ENCODE measurements at regions not wholly inside any gene's neighbourhood (a gene's known extent, or its start where the extent isn't known, plus 50 kb on each side); places are given as distances from the start of the nearest gene placed in this dataset.
"Not testable (repeated sequence)": the region's sequence is repeated elsewhere in the genome, so short reads cannot be mapped to it uniquely, and the experiment has no call there.

DNA sequence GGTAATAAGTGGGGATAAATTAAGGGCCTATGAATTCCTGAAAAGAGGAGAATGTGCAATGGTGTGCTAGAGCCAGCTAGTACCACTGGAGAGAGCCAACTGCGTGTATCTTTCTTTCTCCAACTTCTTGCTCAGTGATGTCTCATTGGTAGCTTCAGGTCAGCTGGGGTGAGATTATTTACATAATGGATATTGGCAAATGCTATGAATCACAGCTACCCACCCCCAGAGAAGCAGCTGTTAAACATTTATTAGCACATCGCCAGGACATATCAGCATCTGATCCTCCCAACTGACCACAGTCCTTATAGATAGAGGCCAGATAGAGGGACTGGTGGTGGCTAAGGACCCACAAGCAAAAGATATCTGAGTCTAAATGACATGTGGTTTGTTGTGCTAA is 421.3 kb downstream of the ACTL7B start:
- Histone ChIP-seq H3K9me3 (no peaks in the 10 kb centered on the region), H3K27me3 (replicated peaks in 1 of 2; ENCODE audit: control insufficient read depth in 2 of 2, extremely low read depth in 1 of 2, insufficient read depth in 2 of 2, low read length in 1 of 2) (peaks cover 0 to 3% of the 10 kb centered on the region in 2 experiments), H3K4me1 (ENCODE audit: control insufficient read depth in 1 of 2, extremely low read depth in 1 of 2, insufficient read depth in 2 of 2, low read length in 2 of 2) (no peaks in the 10 kb centered on the region), H3K4me3 (ENCODE audit: control insufficient read depth in 1 of 2, extremely low read depth in 1 of 2, low read length in 1 of 2) (no peak overlapping the region), H3K36me3 (ENCODE audit: control insufficient read depth in 2 of 2, extremely low read depth in 1 of 2, insufficient read depth in 1 of 2, low read length in 1 of 2) (no peaks in the 10 kb centered on the region), H3K27ac (ENCODE audit: low read length) (no peak overlapping the region)
- WGBS (ENCODE audit: insufficient coverage), result no CpG with 5 or more reads among the region's 2 CpGs
- Mint-ChIP-seq H3K9me3 (peaks cover 12 to 27% (median 14%) of the 10 kb centered on the region in 3 donors), H3K4me3 (no peak overlapping the region), H3K27me3 (no peaks in the 10 kb centered on the region), H3K27ac (no peak overlapping the region), H3K36me3 (no peaks in the 10 kb centered on the region), H3K4me1 (no peaks in the 10 kb centered on the region)
- ChIA-PET CTCF (no interaction called here), POLR2A (no interaction called here)
- DNase-seq (no peak), ATAC-seq (replicated peaks in 1 of 4) (no peak)

DNA sequence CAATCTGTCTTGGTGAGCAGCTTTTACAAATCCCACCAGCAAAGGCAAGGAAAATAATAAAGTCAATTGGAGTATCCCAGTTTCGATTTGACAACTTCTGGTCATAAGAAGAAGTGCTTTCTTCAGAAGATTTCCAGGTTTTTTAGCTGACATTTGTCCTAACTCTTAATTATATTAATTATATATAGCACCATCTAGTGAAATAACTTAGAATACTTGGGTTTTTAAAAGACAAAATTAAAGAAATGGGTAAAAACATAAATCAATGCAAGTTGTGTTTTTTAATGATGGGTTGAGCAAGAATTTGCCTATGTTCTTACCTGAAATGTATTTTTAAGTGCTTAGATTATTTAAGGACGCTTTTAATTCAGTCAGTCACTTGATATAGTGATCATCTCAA is 421.8 kb downstream of the ACTL7B start:
- no peak overlapping the region for H3K27ac Mint-ChIP-seq
- no peaks in the 10 kb centered on the region for H3K27me3 Mint-ChIP-seq
- no peak for ATAC-seq (replicated peaks in 1 of 4)
- WGBS (ENCODE audit: insufficient coverage), result 83% methylated on average over 1 of the region's 2 CpGs
- Histone ChIP-seq H3K27ac (ENCODE audit: low read length) (no peak overlapping the region), H3K4me3 (ENCODE audit: control insufficient read depth in 1 of 2, extremely low read depth in 1 of 2, low read length in 1 of 2) (no peak overlapping the region), H3K9me3 (no peaks in the 10 kb centered on the region), H3K36me3 (ENCODE audit: control insufficient read depth in 2 of 2, extremely low read depth in 1 of 2, insufficient read depth in 1 of 2, low read length in 1 of 2) (no peaks in the 10 kb centered on the region), H3K27me3 (replicated peaks in 1 of 2; ENCODE audit: control insufficient read depth in 2 of 2, extremely low read depth in 1 of 2, insufficient read depth in 2 of 2, low read length in 1 of 2) (peaks cover 0 to 3% of the 10 kb centered on the region in 2 experiments), H3K4me1 (ENCODE audit: control insufficient read depth in 1 of 2, extremely low read depth in 1 of 2, insufficient read depth in 2 of 2, low read length in 2 of 2) (no peaks in the 10 kb centered on the region)
- no peaks in the 10 kb centered on the region for H3K36me3 Mint-ChIP-seq
- DNase-seq, result no peak
- no peaks in the 10 kb centered on the region for H3K4me1 Mint-ChIP-seq
- peaks cover 12 to 28% (median 14%) of the 10 kb centered on the region in 3 donors for H3K9me3 Mint-ChIP-seq
- H3K4me3 Mint-ChIP-seq, result no peak overlapping the region
- CTCF ChIA-PET, result no interaction called here
- POLR2A ChIA-PET, result no interaction called here

DNA sequence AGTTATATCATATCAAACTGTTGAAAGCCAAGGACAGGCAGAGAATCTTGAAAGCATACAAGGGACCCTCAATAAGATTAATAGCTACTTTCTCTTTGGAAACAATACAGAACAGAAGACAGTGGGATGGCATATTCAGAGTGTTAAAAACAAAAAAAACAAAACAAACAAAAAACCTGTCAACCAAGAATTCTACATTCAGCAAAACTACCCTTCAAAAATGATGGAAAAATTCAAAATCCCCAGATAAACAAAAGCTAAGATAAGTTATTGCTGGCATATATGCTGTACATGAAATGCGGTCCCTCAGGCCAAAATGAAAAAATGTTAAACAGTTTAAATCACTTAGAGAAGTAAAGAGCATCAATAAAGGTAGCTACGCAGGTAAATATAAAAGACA is 425.1 kb downstream of the ACTL7B start:
- Mint-ChIP-seq H3K27me3 (no peaks in the 10 kb centered on the region), H3K36me3 (no peaks in the 10 kb centered on the region), H3K27ac (no peak overlapping the region), H3K4me1 (no peaks in the 10 kb centered on the region), H3K9me3 (peaks cover 11 to 30% (median 18%) of the 10 kb centered on the region in 3 donors), H3K4me3 (no peak overlapping the region)
- no CpG with 5 or more reads among the region's 2 CpGs for WGBS (ENCODE audit: insufficient coverage)
- ATAC-seq (replicated peaks in 1 of 4) (no peak), DNase-seq (no peak)
- CTCF ChIA-PET, result no interaction called here
- H3K27me3 ChIP-seq (replicated peaks in 1 of 2; ENCODE audit: control insufficient read depth in 2 of 2, extremely low read depth in 1 of 2, insufficient read depth in 2 of 2, low read length in 1 of 2), result peaks cover 0 to 3% of the 10 kb centered on the region in 2 experiments
- H3K4me3 ChIP-seq (ENCODE audit: control insufficient read depth in 1 of 2, extremely low read depth in 1 of 2, low read length in 1 of 2), result no peak overlapping the region
- H3K36me3 ChIP-seq (ENCODE audit: control insufficient read depth in 2 of 2, extremely low read depth in 1 of 2, insufficient read depth in 1 of 2, low read length in 1 of 2), result no peaks in the 10 kb centered on the region
- H3K9me3 ChIP-seq, result no peaks in the 10 kb centered on the region
- H3K27ac ChIP-seq (ENCODE audit: low read length), result no peak overlapping the region
- no peaks in the 10 kb centered on the region for H3K4me1 ChIP-seq (ENCODE audit: control insufficient read depth in 1 of 2, extremely low read depth in 1 of 2, insufficient read depth in 2 of 2, low read length in 2 of 2)
- POLR2A ChIA-PET, result no interaction called here

DNA sequence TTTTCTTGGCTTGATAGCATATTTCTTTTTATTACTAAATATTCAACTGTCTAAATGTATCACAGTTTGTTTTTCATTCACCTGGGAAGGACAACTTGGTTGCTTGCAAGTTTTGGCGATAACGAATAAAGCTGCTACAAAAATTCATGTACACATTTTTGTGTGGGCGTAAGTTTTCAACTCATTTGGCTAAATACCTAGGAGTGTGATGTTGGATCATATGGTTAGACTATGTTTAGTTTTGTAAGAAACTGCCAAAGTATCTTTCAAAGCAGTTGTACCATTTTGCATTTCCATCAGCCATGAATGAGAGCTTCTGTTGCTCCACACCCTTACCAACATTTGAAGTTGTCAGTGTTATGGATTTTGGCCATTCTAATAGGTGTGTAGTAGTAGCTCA is 428.0 kb downstream of the ACTL7B start:
- H3K27ac Mint-ChIP-seq, result no peak overlapping the region
- H3K36me3 Mint-ChIP-seq, result no peaks in the 10 kb centered on the region
- Histone ChIP-seq H3K9me3 (no peaks in the 10 kb centered on the region), H3K27me3 (replicated peaks in 1 of 2; ENCODE audit: control insufficient read depth in 2 of 2, extremely low read depth in 1 of 2, insufficient read depth in 2 of 2, low read length in 1 of 2) (peaks cover 0 to 3% of the 10 kb centered on the region in 2 experiments), H3K36me3 (ENCODE audit: control insufficient read depth in 2 of 2, extremely low read depth in 1 of 2, insufficient read depth in 1 of 2, low read length in 1 of 2) (no peaks in the 10 kb centered on the region), H3K4me1 (ENCODE audit: control insufficient read depth in 1 of 2, extremely low read depth in 1 of 2, insufficient read depth in 2 of 2, low read length in 2 of 2) (no peaks in the 10 kb centered on the region), H3K4me3 (ENCODE audit: control insufficient read depth in 1 of 2, extremely low read depth in 1 of 2, low read length in 1 of 2) (no peak overlapping the region), H3K27ac (ENCODE audit: low read length) (no peak overlapping the region)
- ATAC-seq (replicated peaks in 1 of 4) (no peak), DNase-seq (no peak)
- ChIA-PET CTCF (no interaction called here), POLR2A (no interaction called here)
- H3K27me3 Mint-ChIP-seq, result no peaks in the 10 kb centered on the region
- peaks cover 15 to 30% (median 18%) of the 10 kb centered on the region in 3 donors for H3K9me3 Mint-ChIP-seq
- no CpG with 5 or more reads among the region's 3 CpGs for WGBS (ENCODE audit: insufficient coverage)
- no peaks in the 10 kb centered on the region for H3K4me1 Mint-ChIP-seq
- H3K4me3 Mint-ChIP-seq, result no peak overlapping the region

DNA sequence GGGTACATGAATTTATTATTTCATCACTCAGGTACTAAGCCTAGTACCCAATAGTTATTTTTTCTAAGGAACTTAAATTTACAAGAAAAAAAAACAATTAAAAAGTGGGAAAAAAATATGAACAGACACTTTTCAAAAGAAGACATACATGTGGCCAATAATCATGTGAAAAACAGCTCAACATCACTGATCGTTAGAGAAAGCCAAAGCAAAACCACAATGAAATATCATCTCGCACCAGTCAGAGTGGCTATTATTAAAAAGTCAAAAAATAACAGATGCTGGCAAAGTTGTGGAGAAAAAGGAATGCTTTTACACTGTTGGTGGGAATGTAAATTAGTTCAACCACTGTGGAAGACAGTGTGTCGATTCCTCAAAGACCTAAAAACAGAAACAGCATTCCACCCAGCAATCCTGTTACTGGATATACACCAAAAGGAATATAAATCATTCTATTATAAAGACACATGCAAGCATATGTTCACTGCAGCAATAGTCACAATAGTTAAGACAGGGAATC is 429.3 kb downstream of the ACTL7B start:
- H3K9me3 ChIP-seq; DNase-seq; H3K27ac ChIP-seq (ENCODE audit: low read length); ATAC-seq (replicated peaks in 1 of 4); H3K4me3 Mint-ChIP-seq; H3K36me3 ChIP-seq (ENCODE audit: control insufficient read depth in 2 of 2, extremely low read depth in 1 of 2, insufficient read depth in 1 of 2, low read length in 1 of 2); H3K4me3 ChIP-seq (ENCODE audit: control insufficient read depth in 1 of 2, extremely low read depth in 1 of 2, low read length in 1 of 2); H3K27me3 ChIP-seq (replicated peaks in 1 of 2; ENCODE audit: control insufficient read depth in 2 of 2, extremely low read depth in 1 of 2, insufficient read depth in 2 of 2, low read length in 1 of 2); H3K36me3 Mint-ChIP-seq; POLR2A ChIA-PET; H3K4me1 Mint-ChIP-seq; H3K27ac Mint-ChIP-seq; CTCF ChIA-PET; H3K4me1 ChIP-seq (ENCODE audit: control insufficient read depth in 1 of 2, extremely low read depth in 1 of 2, insufficient read depth in 2 of 2, low read length in 2 of 2); H3K27me3 Mint-ChIP-seq: not testable (repeated sequence)
- peaks cover 13 to 22% (median 15%) of the 10 kb centered on the region in 3 donors for H3K9me3 Mint-ChIP-seq
- WGBS (ENCODE audit: insufficient coverage), result no CpG with 5 or more reads among the region's 3 CpGs

DNA sequence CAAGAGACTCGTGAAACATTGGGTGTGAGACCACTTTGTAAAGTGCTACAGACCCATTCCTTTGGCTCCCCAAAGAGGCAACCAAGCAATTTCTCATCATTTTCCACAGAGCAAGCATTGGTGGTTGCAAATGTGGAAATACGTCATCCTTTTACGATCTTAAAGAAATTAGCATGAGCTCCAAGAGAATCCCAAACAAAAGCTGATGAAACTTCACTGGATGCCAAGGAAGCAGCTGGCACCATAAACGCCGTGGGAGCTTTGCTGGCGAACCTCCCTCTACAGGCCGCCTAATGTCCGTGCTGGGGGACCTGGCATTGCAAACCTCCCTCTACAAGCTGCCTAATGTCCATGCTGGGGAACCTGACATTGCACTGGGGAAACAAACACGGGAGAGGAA is 432.4 kb downstream of the ACTL7B start:
- POLR2A ChIA-PET, result no interaction called here
- Mint-ChIP-seq H3K27ac (no peak overlapping the region), H3K27me3 (no peaks in the 10 kb centered on the region), H3K4me1 (no peaks in the 10 kb centered on the region), H3K4me3 (no peak overlapping the region), H3K36me3 (no peaks in the 10 kb centered on the region), H3K9me3 (peaks cover 5 to 11% (median 7%) of the 10 kb centered on the region in 3 donors)
- no peak overlapping the region for H3K4me3 ChIP-seq (ENCODE audit: control insufficient read depth in 1 of 2, extremely low read depth in 1 of 2, low read length in 1 of 2)
- DNase-seq (no peak), ATAC-seq (replicated peaks in 1 of 4) (no peak)
- H3K27me3 ChIP-seq (replicated peaks in 1 of 2; ENCODE audit: control insufficient read depth in 2 of 2, extremely low read depth in 1 of 2, insufficient read depth in 2 of 2, low read length in 1 of 2), result no peaks in the 10 kb centered on the region
- no peaks in the 10 kb centered on the region for H3K4me1 ChIP-seq (ENCODE audit: control insufficient read depth in 1 of 2, extremely low read depth in 1 of 2, insufficient read depth in 2 of 2, low read length in 2 of 2)
- 92% methylated on average over 8 of the region's 9 CpGs for WGBS (ENCODE audit: insufficient coverage)
- H3K27ac ChIP-seq (ENCODE audit: low read length), result no peak overlapping the region
- CTCF ChIA-PET, result no interaction called here
- no peaks in the 10 kb centered on the region for H3K9me3 ChIP-seq
- no peaks in the 10 kb centered on the region for H3K36me3 ChIP-seq (ENCODE audit: control insufficient read depth in 2 of 2, extremely low read depth in 1 of 2, insufficient read depth in 1 of 2, low read length in 1 of 2)

DNA sequence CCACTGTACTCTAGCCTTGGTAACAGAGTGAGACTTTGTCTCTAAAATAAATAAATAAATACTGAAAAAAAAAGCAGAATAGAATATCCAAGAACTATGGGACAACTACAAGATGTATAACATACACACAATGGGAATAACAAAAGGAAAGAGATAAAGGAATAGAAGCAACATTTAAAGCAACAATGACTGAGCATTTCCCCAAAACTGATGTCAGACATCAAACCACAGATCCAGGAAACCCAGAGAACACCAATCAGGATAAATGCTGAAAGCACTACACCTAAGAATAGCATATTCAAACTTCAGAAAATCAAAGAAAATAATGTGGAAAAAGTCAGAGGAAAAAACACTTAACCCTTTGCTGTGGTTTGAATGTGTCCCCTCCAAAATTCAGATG is 436.4 kb downstream of the ACTL7B start:
- H3K27ac ChIP-seq (ENCODE audit: low read length), result no peak overlapping the region

More for the DNA sequence above, 436.4 kb downstream of the ACTL7B start:
- ATAC-seq (replicated peaks in 1 of 4), result no peak
- Histone ChIP-seq H3K27me3 (replicated peaks in 1 of 2; ENCODE audit: control insufficient read depth in 2 of 2, extremely low read depth in 1 of 2, insufficient read depth in 2 of 2, low read length in 1 of 2) (no peaks in the 10 kb centered on the region), H3K4me1 (ENCODE audit: control insufficient read depth in 1 of 2, extremely low read depth in 1 of 2, insufficient read depth in 2 of 2, low read length in 2 of 2) (no peaks in the 10 kb centered on the region), H3K9me3 (no peaks in the 10 kb centered on the region), H3K36me3 (ENCODE audit: control insufficient read depth in 2 of 2, extremely low read depth in 1 of 2, insufficient read depth in 1 of 2, low read length in 1 of 2) (no peaks in the 10 kb centered on the region), H3K4me3 (ENCODE audit: control insufficient read depth in 1 of 2, extremely low read depth in 1 of 2, low read length in 1 of 2) (no peak overlapping the region)
- Mint-ChIP-seq H3K4me3 (no peak overlapping the region), H3K27ac (no peak overlapping the region), H3K4me1 (no peaks in the 10 kb centered on the region), H3K27me3 (no peaks in the 10 kb centered on the region), H3K9me3 (peaks cover 2 to 4% (median 4%) of the 10 kb centered on the region in 3 donors), H3K36me3 (no peaks in the 10 kb centered on the region)
- DNase-seq, result no peak
- ChIA-PET POLR2A (no interaction called here), CTCF (no interaction called here)
